ENCODE measurements at regions not wholly inside any gene's neighbourhood (a gene's known extent, or its start where the extent isn't known, plus 50 kb on each side); places are given as distances from the start of the nearest gene placed in this dataset.

GRCh38 chr14:85788470-85789233, 258.7 kb downstream of the FLRT2 start:
- H4K20me1 ChIP-seq (ENCODE audit: insufficient read depth, low read length): no peaks in the 10 kb centered on the region
- TF ChIP-seq, protein P1, sequence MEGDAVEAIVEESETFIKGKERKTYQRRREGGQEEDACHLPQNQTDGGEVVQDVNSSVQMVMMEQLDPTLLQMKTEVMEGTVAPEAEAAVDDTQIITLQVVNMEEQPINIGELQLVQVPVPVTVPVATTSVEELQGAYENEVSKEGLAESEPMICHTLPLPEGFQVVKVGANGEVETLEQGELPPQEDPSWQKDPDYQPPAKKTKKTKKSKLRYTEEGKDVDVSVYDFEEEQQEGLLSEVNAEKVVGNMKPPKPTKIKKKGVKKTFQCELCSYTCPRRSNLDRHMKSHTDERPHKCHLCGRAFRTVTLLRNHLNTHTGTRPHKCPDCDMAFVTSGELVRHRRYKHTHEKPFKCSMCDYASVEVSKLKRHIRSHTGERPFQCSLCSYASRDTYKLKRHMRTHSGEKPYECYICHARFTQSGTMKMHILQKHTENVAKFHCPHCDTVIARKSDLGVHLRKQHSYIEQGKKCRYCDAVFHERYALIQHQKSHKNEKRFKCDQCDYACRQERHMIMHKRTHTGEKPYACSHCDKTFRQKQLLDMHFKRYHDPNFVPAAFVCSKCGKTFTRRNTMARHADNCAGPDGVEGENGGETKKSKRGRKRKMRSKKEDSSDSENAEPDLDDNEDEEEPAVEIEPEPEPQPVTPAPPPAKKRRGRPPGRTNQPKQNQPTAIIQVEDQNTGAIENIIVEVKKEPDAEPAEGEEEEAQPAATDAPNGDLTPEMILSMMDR (IDR thresholded peaks at IDR 0.05; ENCODE audit: borderline replicate concordance, extremely low read depth, low read length, poor library complexity, severe bottlenecking): no peak
- TF ChIP-seq EZH2 (IDR thresholded peaks at IDR 0.05; ENCODE audit: borderline replicate concordance, low read depth, low read length, severe bottlenecking): no peak

DNA sequence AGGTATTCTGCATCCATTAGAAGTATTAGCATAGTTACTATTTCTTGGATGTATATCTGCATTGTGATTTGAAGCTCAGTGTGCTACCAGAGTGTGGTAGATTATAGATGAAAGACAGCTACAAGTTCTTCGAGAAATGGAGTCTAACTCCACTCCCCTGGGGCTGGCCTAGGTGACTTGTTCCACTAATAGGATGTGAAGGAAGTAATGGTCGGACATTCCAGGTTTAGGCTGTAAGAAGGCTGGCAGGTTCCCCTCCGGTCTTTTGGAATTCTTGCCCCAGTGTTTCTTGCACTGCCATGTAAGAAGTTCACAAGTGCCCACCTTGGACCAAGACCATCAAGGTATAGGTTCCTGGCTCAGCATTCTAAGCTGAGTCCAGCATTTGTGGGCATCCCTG, 236.4 kb downstream of the FLRT2 start:
- H3K36me3 ChIP-seq (ENCODE audit: insufficient read depth, low read length): no peaks in the 10 kb centered on the region
- H3K4me2 ChIP-seq (ENCODE audit: insufficient read depth, low read length): no peak overlapping the region
- H3K4me1 ChIP-seq (ENCODE audit: insufficient read depth, low read length): no peaks in the 10 kb centered on the region
- ATAC-seq (ENCODE audit: insufficient read depth, low read depth) (no peak), DNase-seq (no peak)
- no peak overlapping the region for H3K27ac ChIP-seq (ENCODE audit: low read length)
- no peak overlapping the region for H3K9ac ChIP-seq (ENCODE audit: low read depth, low read length)
- H3K4me3 ChIP-seq (ENCODE audit: low read depth in 1 of 2, low read length in 2 of 2): no peak overlapping the region
- no peak overlapping the region for H2AFZ ChIP-seq (ENCODE audit: low read depth, low read length)
- no peaks in the 10 kb centered on the region for H3K79me2 ChIP-seq (ENCODE audit: insufficient read depth, low read length)
- no peaks in the 10 kb centered on the region for H3K9me3 ChIP-seq (ENCODE audit: insufficient read depth, low read length, severe bottlenecking)
- H4K20me1 ChIP-seq (ENCODE audit: insufficient read depth, low read length): no peaks in the 10 kb centered on the region
- TF ChIP-seq EZH2 (IDR thresholded peaks at IDR 0.05; ENCODE audit: borderline replicate concordance, low read depth, low read length, severe bottlenecking): no peak
- TF ChIP-seq, protein P1 (IDR thresholded peaks at IDR 0.05; ENCODE audit: borderline replicate concordance, extremely low read depth, low read length, poor library complexity, severe bottlenecking): no peak
- no peaks in the 10 kb centered on the region for H3K27me3 ChIP-seq (ENCODE audit: insufficient read depth, low read length, poor library complexity)

More at GRCh38 chr14:85788470-85789233, 258.7 kb downstream of the FLRT2 start:
- Histone ChIP-seq H3K36me3 (ENCODE audit: insufficient read depth, low read length) (no peaks in the 10 kb centered on the region), H3K4me2 (ENCODE audit: insufficient read depth, low read length) (no peak overlapping the region), H3K4me1 (ENCODE audit: insufficient read depth, low read length) (peaks cover 19% of the 10 kb centered on the region), H3K79me2 (ENCODE audit: insufficient read depth, low read length) (no peaks in the 10 kb centered on the region), H3K27me3 (ENCODE audit: insufficient read depth, low read length, poor library complexity) (no peaks in the 10 kb centered on the region), H2AFZ (ENCODE audit: low read depth, low read length) (no peak overlapping the region), H3K9me3 (ENCODE audit: insufficient read depth, low read length, severe bottlenecking) (no peaks in the 10 kb centered on the region), H3K27ac (ENCODE audit: low read length) (no peak overlapping the region), H3K4me3 (ENCODE audit: low read depth in 1 of 2, low read length in 2 of 2) (no peak overlapping the region), H3K9ac (ENCODE audit: low read depth, low read length) (no peak overlapping the region)
- DNase-seq: no peak
- no peak for ATAC-seq (ENCODE audit: insufficient read depth, low read depth)

- Histone ChIP-seq H3K27ac (ENCODE audit: low read length) (no peak overlapping the region), H3K36me3 (ENCODE audit: insufficient read depth, low read length) (no peaks in the 10 kb centered on the region), H3K4me2 (ENCODE audit: insufficient read depth, low read length) (no peak overlapping the region), H2AFZ (ENCODE audit: low read depth, low read length) (no peak overlapping the region), H4K20me1 (ENCODE audit: insufficient read depth, low read length) (no peaks in the 10 kb centered on the region), H3K9ac (ENCODE audit: low read depth, low read length) (no peak overlapping the region), H3K9me3 (ENCODE audit: insufficient read depth, low read length, severe bottlenecking) (no peaks in the 10 kb centered on the region), H3K79me2 (ENCODE audit: insufficient read depth, low read length) (no peaks in the 10 kb centered on the region), H3K4me3 (ENCODE audit: low read depth in 1 of 2, low read length in 2 of 2) (no peak overlapping the region), H3K27me3 (ENCODE audit: insufficient read depth, low read length, poor library complexity) (no peaks in the 10 kb centered on the region), H3K4me1 (ENCODE audit: insufficient read depth, low read length) (no peaks in the 10 kb centered on the region)
- TF ChIP-seq, protein P1 (IDR thresholded peaks at IDR 0.05; ENCODE audit: borderline replicate concordance, extremely low read depth, low read length, poor library complexity, severe bottlenecking): no peak
- no peak for TF ChIP-seq EZH2 (IDR thresholded peaks at IDR 0.05; ENCODE audit: borderline replicate concordance, low read depth, low read length, severe bottlenecking)
- no peak for ATAC-seq (ENCODE audit: insufficient read depth, low read depth)
- no peak for DNase-seq
Observed at GRCh38 chr14:85764822-85765221, 234.9 kb downstream of the FLRT2 start.
